Endodermal cell (in vitro differentiated cells): ENCODE measurements at regions not wholly inside any gene's neighbourhood (a gene's known extent, or its start where the extent isn't known, plus 50 kb on each side); places are given as distances from the start of the nearest gene placed in this dataset.
A peak's percentile ranks its signal among the peaks of the same experiment; 100 is the strongest.

Experiments used
- DNase-seq: peaks from one replicate; pipeline ENCODE4 v3.0.0-alpha.2; 2017
- H3K27ac ChIP-seq: 2 replicates; pipeline ENCODE4 v1.5.1; 2013; ENCODE audit warnings: mild to moderate bottlenecking, low read depth, low read length, moderate library complexity
- H3K27me3 ChIP-seq: 2 replicates; pipeline ENCODE4 v1.6.1; 2013; ENCODE audit warnings: mild to moderate bottlenecking, low read length, moderate library complexity; ENCODE audit not compliant: insufficient read depth, control insufficient read depth, poor library complexity, severe bottlenecking
- H3K36me3 ChIP-seq: 2 replicates; pipeline ENCODE4 v1.7.0; 2013; ENCODE audit warnings: mild to moderate bottlenecking, low read length, moderate library complexity; ENCODE audit not compliant: control insufficient read depth, insufficient read depth
- H3K4me1 ChIP-seq: one replicate; pipeline ENCODE4 v1.7.0; 2013; ENCODE audit warnings: low read length; ENCODE audit not compliant: control insufficient read depth, insufficient read depth
- H3K4me3 ChIP-seq: 2 replicates; pipeline ENCODE4 v1.5.1; 2013; ENCODE audit warnings: mild to moderate bottlenecking, low read length, moderate library complexity
- H3K9ac ChIP-seq: 2 replicates; pipeline ENCODE4 v1.6.1; 2013; ENCODE audit warnings: mild to moderate bottlenecking, low read length, moderate library complexity; ENCODE audit not compliant: poor library complexity, severe bottlenecking; ENCODE audit errors: extremely low read depth
- H3K9me3 ChIP-seq: 2 replicates; pipeline ENCODE4 v1.6.1; 2013; ENCODE audit warnings: mild to moderate bottlenecking, low read length, moderate library complexity; ENCODE audit not compliant: control insufficient read depth
- H3K27ac Mint-ChIP-seq: 2 replicates; pipeline ENCODE4 v1.8.0; 2020; ENCODE audit warnings: mixed read lengths
- H3K27me3 Mint-ChIP-seq: 2 replicates; pipeline ENCODE4 v1.8.0; 2021; ENCODE audit warnings: mild to moderate bottlenecking, mixed read lengths; ENCODE audit not compliant: insufficient read depth
- H3K36me3 Mint-ChIP-seq: 2 replicates; pipeline ENCODE4 v1.8.0; 2020; ENCODE audit warnings: low read depth, mixed read lengths
- H3K4me1 Mint-ChIP-seq: 2 replicates; pipeline ENCODE4 v1.8.0; 2020; ENCODE audit warnings: mixed read lengths
- H3K4me3 Mint-ChIP-seq: 2 replicates; pipeline ENCODE4 v1.8.0; 2020; ENCODE audit warnings: mild to moderate bottlenecking, moderate library complexity, mixed read lengths
- H3K9me3 Mint-ChIP-seq: 2 replicates; pipeline ENCODE4 v1.8.0; 2020; ENCODE audit warnings: mild to moderate bottlenecking, mixed read lengths
- CTCF ChIP-seq: fragments of 200-600 bp; sonication (generic); conservative IDR thresholded peaks from 2 replicates; pipeline ENCODE4 v1.5.0; 2021; ENCODE audit warnings: antibody characterized with exemption, mild to moderate bottlenecking
- WGBS, 2 experiments: methylation state at CpG; one replicate each; pipeline versions ENCODE4 v1.1.5 to v1.1.7; 2013; ENCODE audit warnings: missing lambda C conversion rate in 2 of 2, mixed read lengths in 1 of 2; ENCODE audit not compliant: insufficient coverage in 1 of 2, insufficient read length in 1 of 2; 5-methylcytosine and 5-hydroxymethylcytosine counted together

DNA sequence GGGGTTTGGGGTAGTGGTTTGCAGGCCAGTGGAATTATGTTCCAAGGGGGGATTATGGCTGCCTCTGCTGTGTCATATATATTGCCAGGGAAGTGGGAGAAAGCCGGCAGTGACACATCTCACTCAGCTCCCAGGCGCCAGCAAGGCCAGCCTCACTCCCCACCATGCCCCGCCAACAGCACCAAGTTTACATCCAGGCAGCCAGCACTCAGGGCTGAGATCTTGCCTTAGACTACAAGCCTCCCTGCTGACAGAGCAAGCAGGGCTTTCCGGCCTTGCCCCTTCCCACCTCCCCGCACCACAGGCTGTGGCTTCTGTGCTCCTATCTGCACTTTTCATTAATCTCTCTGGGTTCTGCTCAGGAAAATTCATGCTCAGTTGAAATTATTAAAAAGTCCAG is 385.1 kb downstream of the MZT1 start:
- Mint-ChIP-seq H3K4me1 (no peaks in the 10 kb centered on the region), H3K9me3 (peaks cover 6% of the 10 kb centered on the region), H3K27ac (no peak overlapping the region), H3K36me3 (no peaks in the 10 kb centered on the region), H3K27me3 (no peaks in the 10 kb centered on the region), H3K4me3 (no peak overlapping the region)
- no peak overlapping the region for H3K9ac ChIP-seq
- H3K9me3 ChIP-seq: no peaks in the 10 kb centered on the region
- H3K36me3 ChIP-seq: no peaks in the 10 kb centered on the region
- no peak for TF ChIP-seq CTCF
- H3K27me3 ChIP-seq: no peaks in the 10 kb centered on the region
- no peak overlapping the region for H3K4me3 ChIP-seq
- DNase-seq: no peak
- no peak overlapping the region for H3K27ac ChIP-seq
- no peaks in the 10 kb centered on the region for H3K4me1 ChIP-seq
- 92 to 100% methylated on average over 2 to 5 of the region's 5 CpGs for WGBS, 2 experiments

DNA sequence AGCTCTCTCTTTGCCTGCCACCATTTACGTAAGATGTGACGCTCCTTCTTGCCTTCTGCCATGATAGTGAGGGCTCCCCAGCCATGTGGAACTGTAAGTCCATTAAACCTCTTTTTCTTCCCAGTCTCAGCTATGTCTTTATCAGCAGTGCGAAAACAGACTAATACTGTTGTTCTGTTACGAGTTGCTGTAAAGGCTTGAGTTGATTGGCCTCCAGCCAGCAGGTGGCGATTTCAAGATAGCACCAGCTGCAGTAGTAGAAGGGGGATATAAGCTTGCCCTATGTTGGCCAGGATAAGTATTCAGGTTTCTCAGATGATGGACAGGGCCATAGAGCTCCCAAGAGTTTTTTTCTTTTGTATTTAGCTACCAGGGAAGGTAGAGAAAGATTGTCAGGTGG is 385.5 kb downstream of the MZT1 start:
- Mint-ChIP-seq H3K27ac (no peak overlapping the region), H3K9me3 (peaks cover 6% of the 10 kb centered on the region), H3K4me1 (no peaks in the 10 kb centered on the region), H3K4me3 (no peak overlapping the region), H3K27me3 (no peaks in the 10 kb centered on the region), H3K36me3 (no peaks in the 10 kb centered on the region)
- peak; percentile 36 for TF ChIP-seq CTCF
- DNase-seq: peak; percentile 61
- Histone ChIP-seq H3K27ac (no peak overlapping the region), H3K9ac (no peak overlapping the region), H3K9me3 (no peaks in the 10 kb centered on the region), H3K4me1 (no peaks in the 10 kb centered on the region), H3K4me3 (no peak overlapping the region), H3K36me3 (no peaks in the 10 kb centered on the region), H3K27me3 (no peaks in the 10 kb centered on the region)
- WGBS, 2 experiments: 91 to 95% methylated on average over 5 of the region's 5 CpGs

DNA sequence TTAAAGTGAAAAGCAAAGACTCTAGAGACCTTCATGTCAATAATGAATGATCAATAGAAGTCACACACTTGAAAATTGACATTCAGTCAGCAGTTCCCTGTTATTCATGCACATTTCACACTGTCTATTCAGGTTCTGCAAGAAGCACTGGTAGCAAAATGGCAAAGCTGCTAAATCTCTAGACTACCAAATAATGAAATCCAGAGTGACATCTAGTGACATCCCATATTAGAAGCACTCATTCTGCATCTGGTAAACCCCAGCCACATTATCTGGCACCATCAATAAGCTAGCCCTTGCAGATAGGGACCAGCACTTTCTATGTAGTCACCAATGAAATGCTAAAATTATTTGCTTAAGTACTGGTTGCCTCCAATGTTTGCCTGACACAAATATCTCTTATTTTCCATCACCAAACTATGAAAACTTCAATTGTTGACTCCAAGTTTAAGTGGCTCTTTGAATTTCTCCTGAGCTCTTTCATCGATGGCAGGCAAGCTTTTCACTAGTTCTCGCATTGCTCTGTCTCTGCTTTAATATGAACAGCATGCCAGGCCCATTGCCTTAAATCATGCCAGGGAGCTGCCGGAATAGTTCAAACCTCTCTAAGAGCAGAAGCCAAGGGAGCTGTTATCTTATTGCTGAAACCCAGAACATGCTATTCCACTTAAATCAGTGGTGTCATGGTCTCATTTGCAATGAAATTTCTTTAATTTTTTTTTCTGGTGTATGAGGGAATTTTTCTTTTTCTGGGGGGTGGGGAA is 409.9 kb downstream of the MZT1 start:
- Mint-ChIP-seq H3K4me3 (no peak overlapping the region), H3K4me1 (peaks cover 10% of the 10 kb centered on the region), H3K27ac (no peak overlapping the region), H3K36me3 (no peaks in the 10 kb centered on the region), H3K9me3 (no peaks in the 10 kb centered on the region), H3K27me3 (no peaks in the 10 kb centered on the region)
- WGBS, 2 experiments: 96 to 100% methylated on average over 2 to 3 of the region's 3 CpGs
- Histone ChIP-seq H3K4me3 (no peak overlapping the region), H3K27ac (no peak overlapping the region), H3K9me3 (no peaks in the 10 kb centered on the region), H3K36me3 (no peaks in the 10 kb centered on the region), H3K27me3 (no peaks in the 10 kb centered on the region), H3K9ac (no peak overlapping the region), H3K4me1 (no peaks in the 10 kb centered on the region)
- no peak for TF ChIP-seq CTCF
- DNase-seq: no peak
